SK-N-SH treated with all-trans-retinoic acid at 6 μM for 48 hours (cell line): ENCODE measurements at regions not wholly inside any gene's neighbourhood (a gene's known extent, or its start where the extent isn't known, plus 50 kb on each side); places are given as distances from the start of the nearest gene placed in this dataset.

Source experiments
- GLIS3 ChIP-seq: fragments of 250-450 bp; sonication (Bioruptor Pico); IDR thresholded peaks from 2 replicates; pipeline ENCODE4 v1.5.0; 2020; ENCODE audit warnings: mild to moderate bottlenecking, moderate library complexity
- TOX ChIP-seq: fragments of 250-450 bp; sonication (Bioruptor Pico); IDR thresholded peaks from 2 replicates; pipeline ENCODE4 v1.8.0; 2021; ENCODE audit warnings: mild to moderate bottlenecking, moderate library complexity, borderline replicate concordance

DNA sequence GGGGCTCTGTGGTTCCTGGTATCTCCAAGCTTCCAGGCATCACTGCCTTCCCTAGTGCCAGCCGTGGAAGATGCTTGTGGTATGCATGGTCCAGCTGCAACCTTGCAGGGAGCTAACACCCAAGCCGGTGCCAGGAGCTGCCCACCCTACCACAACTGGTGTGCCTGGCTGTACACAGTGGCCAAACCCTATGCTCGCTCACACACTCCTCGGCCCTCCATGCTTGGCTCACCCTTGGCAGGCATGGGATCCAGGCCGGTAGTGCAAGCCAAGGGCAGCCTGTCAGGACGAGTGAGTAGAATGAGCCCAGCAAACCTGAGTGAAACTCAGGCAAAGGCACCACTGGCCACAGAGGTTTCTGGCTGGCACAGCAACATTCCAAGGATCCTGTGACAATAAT is 1676.0 kb downstream of the SLITRK1 start:
- TF ChIP-seq TOX (CRISPR knock-in tag) (no peak), GLIS3 (no peak)
